ENCODE measurements at regions not wholly inside any gene's neighbourhood (a gene's known extent, or its start where the extent isn't known, plus 50 kb on each side); places are given as distances from the start of the nearest gene placed in this dataset.

GRCh38 chr14:49408187-49408933 is 177.8 kb downstream of the RPS29 start:
- TF ChIP-seq CTCF (IDR thresholded peaks at IDR 0.05) (no peak), POLR2A (IDR thresholded peaks at IDR 0.05) (no peak)

Data from uterus (tissue), 2 donors.